OCI-LY3 (cell line): ENCODE measurements at regions not wholly inside any gene's neighbourhood (a gene's known extent, or its start where the extent isn't known, plus 50 kb on each side); places are given as distances from the start of the nearest gene placed in this dataset.
"Not testable (repeated sequence)": the region's sequence is repeated elsewhere in the genome, so short reads cannot be mapped to it uniquely, and the experiment has no call there.

Source experiments
- H2AFZ ChIP-seq: fragments of 200-600, 300-600 bp; shearing (Covaris generic); 2 replicates; pipeline ENCODE4 v1.6.0; 2014; ENCODE audit warnings: antibody characterized with exemption, low read depth, low read length
- H3K27ac ChIP-seq: fragments of 200-600, 300-600 bp; sonication (generic); 2 replicates; pipeline ENCODE4 v1.5.1; 2014; ENCODE audit warnings: mild to moderate bottlenecking, low read length, moderate library complexity, mixed read lengths
- H3K27me3 ChIP-seq: fragments of 200-600, 300-600 bp; sonication (generic); 2 replicates; pipeline ENCODE4 v1.6.1; 2014; ENCODE audit warnings: low read depth, low read length, mixed read lengths
- H3K36me3 ChIP-seq: fragments of 200-600, 300-600 bp; sonication (generic); replicated peaks from 2 replicates; pipeline ENCODE3; 2014; ENCODE audit warnings: low read depth, low read length, mixed read lengths
- H3K4me1 ChIP-seq: fragments of 300-600, 200-600 bp; sonication (generic); 2 replicates; pipeline ENCODE4 v1.6.1; 2014; ENCODE audit warnings: low read length, mixed read lengths
- H3K4me2 ChIP-seq: fragments of 200-600, 300-600 bp; sonication (generic); 2 replicates; pipeline ENCODE4 v1.6.1; 2014; ENCODE audit warnings: low read length, mixed read lengths
- H3K4me3 ChIP-seq: fragments of 300-600, 200-600 bp; sonication (generic); 2 replicates; pipeline ENCODE4 v1.5.1; 2014; ENCODE audit warnings: antibody characterized with exemption, mild to moderate bottlenecking, low read length, moderate library complexity
- H3K79me2 ChIP-seq: fragments of 300-600, 200-600 bp; shearing (Covaris generic); 2 replicates; pipeline ENCODE4 v1.6.1; 2014; ENCODE audit warnings: mild to moderate bottlenecking, low read length, mixed read lengths
- H3K9ac ChIP-seq: fragments of 300-600, 200-600 bp; shearing (Covaris generic); 2 replicates; pipeline ENCODE4 v1.6.0; 2014; ENCODE audit warnings: mild to moderate bottlenecking, low read length, moderate library complexity
- H3K9me3 ChIP-seq: fragments of 200-600, 300-600 bp; shearing (Covaris generic); 2 replicates; pipeline ENCODE4 v1.6.1; 2014; ENCODE audit warnings: low read length, mixed read lengths; ENCODE audit not compliant: insufficient read depth
- H4K20me1 ChIP-seq: fragments of 200-600, 300-600 bp; sonication (generic); 2 replicates; pipeline ENCODE4 v1.6.1; 2016; ENCODE audit warnings: low read length, mixed read lengths; ENCODE audit not compliant: insufficient read depth
- CTCF ChIP-seq: fragments of 200-600, 300-600 bp; sonication (generic); IDR thresholded peaks from 2 replicates; pipeline ENCODE4 v1.5.1; 2014; ENCODE audit warnings: antibody characterized with exemption, low read length, low read depth
- EZH2phosphoT487 ChIP-seq: fragments of 200-600 bp; shearing (Covaris generic); IDR thresholded peaks from 2 replicates; pipeline ENCODE4 v1.6.1; 2018; ENCODE audit warnings: antibody characterized with exemption, mixed run types, low read depth

GRCh38 chr1:185652348-185652747 is 81.8 kb upstream of the HMCN1 start:
- Histone ChIP-seq H3K79me2 (no peaks in the 10 kb centered on the region), H2AFZ (no peak overlapping the region), H4K20me1 (no peaks in the 10 kb centered on the region)

GRCh38 chr1:185650602-185651230 is 83.5 kb upstream of the HMCN1 start:
- H3K4me3 ChIP-seq: no peak overlapping the region
- TF ChIP-seq CTCF (no peak), EZH2phosphoT487 (no peak)
- H3K27me3 ChIP-seq: no peaks in the 10 kb centered on the region
- H3K9ac ChIP-seq: peak overlapping the region; percentile 20
- H4K20me1 ChIP-seq: no peaks in the 10 kb centered on the region
- H3K36me3 ChIP-seq: peaks cover 29% of the 10 kb centered on the region
- peaks cover 39% of the 10 kb centered on the region for H3K4me1 ChIP-seq
- H3K27ac ChIP-seq: peak overlapping the region; percentile 64
- H3K79me2 ChIP-seq: no peaks in the 10 kb centered on the region
- H3K9me3 ChIP-seq: peaks cover 20% of the 10 kb centered on the region
- peak overlapping the region; percentile 85 for H2AFZ ChIP-seq
- peak overlapping the region; percentile 17 for H3K4me2 ChIP-seq

More at GRCh38 chr1:185652348-185652747, 81.8 kb upstream of the HMCN1 start:
- peaks cover 23% of the 10 kb centered on the region for H3K4me1 ChIP-seq
- H3K36me3 ChIP-seq: peaks cover 29% of the 10 kb centered on the region
- H3K9me3 ChIP-seq: peaks cover 20% of the 10 kb centered on the region
- H3K9ac ChIP-seq: no peak overlapping the region
- H3K4me3 ChIP-seq: no peak overlapping the region
- TF ChIP-seq EZH2phosphoT487: no peak
- peak; percentile 45 for TF ChIP-seq CTCF
- no peak overlapping the region for H3K4me2 ChIP-seq
- H3K27ac ChIP-seq: no peak overlapping the region
- H3K27me3 ChIP-seq: no peaks in the 10 kb centered on the region

GRCh38 chr1:185648858-185649589 is 85.2 kb upstream of the HMCN1 start:
- Histone ChIP-seq H3K27ac (no peak overlapping the region; the same call in 1 of the 2 replicates), H3K79me2 (no peaks in the 10 kb centered on the region), H3K9ac (no peak overlapping the region), H3K9me3 (peaks cover 31% of the 10 kb centered on the region), H3K4me3 (no peak overlapping the region), H4K20me1 (no peaks in the 10 kb centered on the region), H3K4me2 (no peak overlapping the region), H3K36me3 (peaks cover 42% of the 10 kb centered on the region), H2AFZ (no peak overlapping the region), H3K27me3 (no peaks in the 10 kb centered on the region), H3K4me1 (peaks cover 56% of the 10 kb centered on the region)
- TF ChIP-seq EZH2phosphoT487 (no peak), CTCF (no peak)

DNA sequence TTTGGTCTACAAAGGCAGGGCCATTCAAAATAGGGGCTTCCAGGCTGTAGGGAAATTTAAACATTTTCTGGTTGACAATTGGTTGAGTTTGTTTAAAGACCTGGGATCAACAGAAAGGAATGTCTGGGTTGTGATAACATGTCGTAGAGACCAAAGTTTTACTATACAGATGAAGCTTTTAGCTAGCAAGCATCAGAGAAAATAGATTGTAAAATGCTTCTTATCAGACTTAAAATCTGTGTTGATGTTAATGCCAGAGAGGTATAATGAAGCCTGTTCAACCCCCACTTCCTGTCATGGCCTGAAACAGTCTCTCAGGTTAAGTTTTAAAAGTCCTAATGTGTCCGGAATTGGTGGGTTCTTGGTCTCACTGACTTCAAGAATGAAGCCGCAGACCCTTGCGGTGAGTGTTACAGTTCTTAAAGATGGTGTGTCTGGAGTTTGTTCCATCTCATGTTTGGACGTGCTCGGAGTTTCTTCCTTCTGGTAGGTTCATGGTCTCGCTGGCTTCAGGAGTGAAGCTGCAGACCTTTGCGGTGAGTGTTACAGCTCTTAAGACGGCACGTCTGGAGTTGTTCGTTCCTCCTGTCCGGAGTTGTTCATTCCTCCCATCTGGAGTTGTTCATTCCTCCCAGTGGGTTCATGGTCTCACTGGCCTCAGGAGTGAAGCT is 86.5 kb upstream of the HMCN1 start:
- H3K4me2 ChIP-seq: 0 out of 2 replicates have a peak overlapping the region, but pooled peaks have one; percentile 76
- H4K20me1 ChIP-seq, H3K4me3 ChIP-seq, H2AFZ ChIP-seq, H3K79me2 ChIP-seq, H3K27me3 ChIP-seq: not testable (repeated sequence)
- peaks cover 32% of the 10 kb centered on the region for H3K9me3 ChIP-seq
- H3K4me1 ChIP-seq: peaks cover 56% of the 10 kb centered on the region
- 0 out of 2 replicates have a peak overlapping the region, but pooled peaks have one; percentile 78 for H3K9ac ChIP-seq
- H3K27ac ChIP-seq: peak overlapping the region; percentile 93
- H3K36me3 ChIP-seq: peaks cover 43% of the 10 kb centered on the region
